ENCODE measurements at regions not wholly inside any gene's neighbourhood (a gene's known extent, or its start where the extent isn't known, plus 50 kb on each side); places are given as distances from the start of the nearest gene placed in this dataset.
"Not testable (repeated sequence)": the region's sequence is repeated elsewhere in the genome, so short reads cannot be mapped to it uniquely, and the experiment has no call there.

DNA sequence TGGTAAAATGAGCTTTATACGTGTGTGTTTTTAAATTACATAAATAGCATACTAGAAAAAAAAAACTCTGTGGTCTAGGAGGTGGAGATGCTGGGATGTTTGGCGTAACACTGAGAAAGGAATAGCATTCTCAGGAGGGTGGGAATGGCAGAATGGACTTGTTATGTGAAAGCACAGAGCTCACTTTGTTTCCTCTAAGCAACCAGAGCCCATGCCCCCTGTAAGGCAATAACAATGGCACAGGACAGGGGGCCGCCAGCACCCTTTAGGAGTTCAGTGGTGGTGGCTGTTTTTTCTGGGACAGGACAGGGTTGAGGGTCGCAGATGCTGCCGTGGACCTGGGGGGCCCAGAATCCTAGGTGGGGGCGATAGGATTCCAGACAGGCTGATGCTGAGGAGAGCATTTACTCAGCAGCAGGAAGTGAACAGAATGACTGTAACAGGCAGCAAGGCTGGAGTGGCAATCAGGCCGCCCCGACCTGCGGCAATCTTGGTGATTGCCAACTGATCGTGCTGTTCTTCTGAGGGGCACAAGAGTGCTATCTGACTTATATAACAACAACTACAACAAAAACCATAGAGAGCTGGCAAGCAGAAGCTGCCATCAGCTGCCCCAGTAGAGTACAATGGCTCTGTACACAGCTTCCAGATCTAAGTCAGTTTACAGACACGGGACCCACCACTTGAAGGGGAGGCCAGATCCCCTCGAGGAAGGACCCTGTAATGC lies 160.4 kb downstream of the UACA start:
- DNase-seq (ENCODE audit: low read depth, low spot score) = no peak

DNA sequence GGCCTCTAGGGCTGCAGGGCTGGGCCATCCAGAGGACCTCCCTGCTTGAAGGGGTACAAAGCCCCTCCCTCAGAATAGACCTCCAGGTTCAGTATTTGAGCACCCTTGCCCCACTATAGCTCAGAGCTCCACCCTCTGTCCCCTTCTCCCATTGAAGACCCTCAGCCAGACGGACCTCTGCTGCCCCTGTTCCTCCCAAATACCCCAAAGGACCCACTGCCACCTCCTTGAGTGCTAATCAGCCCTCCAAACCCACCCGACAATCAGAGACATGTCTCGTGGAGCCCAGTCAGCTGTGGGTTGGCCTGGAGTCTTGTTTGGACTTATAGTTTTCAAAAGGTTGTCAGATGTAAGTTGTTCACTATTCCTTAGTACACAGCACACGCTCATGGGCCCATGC lies 161.1 kb downstream of the UACA start:
- DNase-seq (ENCODE audit: low read depth, low spot score) = no peak

DNA sequence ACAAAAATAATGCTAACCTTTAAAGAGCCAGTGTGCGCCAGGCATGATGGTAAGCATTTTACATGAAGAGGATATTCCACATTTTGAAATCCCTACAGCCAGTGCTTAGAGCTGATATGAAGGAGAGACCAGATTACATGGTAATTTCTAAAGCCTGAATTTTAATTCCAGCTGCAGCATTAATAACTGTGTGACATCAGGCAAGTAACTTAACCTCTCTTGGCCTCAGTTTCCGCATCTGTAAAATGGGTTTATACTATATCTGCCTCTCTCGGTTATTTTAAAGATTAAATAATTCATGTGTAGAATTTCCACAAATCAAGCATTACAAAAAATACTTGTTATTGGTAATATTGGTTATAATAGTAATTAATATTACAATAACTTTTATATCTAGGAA lies 165.4 kb downstream of the UACA start:
- DNase-seq (ENCODE audit: low read depth, low spot score) = no peak

DNA sequence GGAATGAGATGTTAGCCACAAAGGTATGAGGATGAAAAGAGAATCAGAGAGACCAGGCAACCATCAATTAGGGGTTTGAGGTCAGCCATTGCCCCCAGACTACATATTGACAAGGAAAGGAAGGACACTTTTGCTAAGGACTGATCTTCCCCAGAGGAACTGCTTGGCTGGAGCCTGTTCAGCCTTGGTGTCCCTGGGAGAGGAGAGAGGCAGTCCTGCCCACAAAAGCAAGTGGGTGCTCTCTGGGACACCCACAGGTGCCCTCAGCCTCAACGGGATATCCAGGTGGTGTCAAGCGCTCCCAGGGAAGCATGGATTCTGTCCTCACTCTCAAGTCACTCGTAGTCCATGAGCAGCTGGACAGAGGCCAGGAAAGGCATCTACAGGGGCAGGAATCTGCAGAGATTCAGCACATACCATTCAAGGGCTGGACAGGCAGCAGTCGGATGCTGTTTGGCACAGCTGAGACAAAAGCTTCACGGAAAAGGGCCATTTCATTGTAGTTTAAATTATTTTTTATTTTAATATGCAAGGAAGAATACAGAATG lies 166.2 kb downstream of the UACA start:
- no peak for DNase-seq (ENCODE audit: low read depth, low spot score)

DNA sequence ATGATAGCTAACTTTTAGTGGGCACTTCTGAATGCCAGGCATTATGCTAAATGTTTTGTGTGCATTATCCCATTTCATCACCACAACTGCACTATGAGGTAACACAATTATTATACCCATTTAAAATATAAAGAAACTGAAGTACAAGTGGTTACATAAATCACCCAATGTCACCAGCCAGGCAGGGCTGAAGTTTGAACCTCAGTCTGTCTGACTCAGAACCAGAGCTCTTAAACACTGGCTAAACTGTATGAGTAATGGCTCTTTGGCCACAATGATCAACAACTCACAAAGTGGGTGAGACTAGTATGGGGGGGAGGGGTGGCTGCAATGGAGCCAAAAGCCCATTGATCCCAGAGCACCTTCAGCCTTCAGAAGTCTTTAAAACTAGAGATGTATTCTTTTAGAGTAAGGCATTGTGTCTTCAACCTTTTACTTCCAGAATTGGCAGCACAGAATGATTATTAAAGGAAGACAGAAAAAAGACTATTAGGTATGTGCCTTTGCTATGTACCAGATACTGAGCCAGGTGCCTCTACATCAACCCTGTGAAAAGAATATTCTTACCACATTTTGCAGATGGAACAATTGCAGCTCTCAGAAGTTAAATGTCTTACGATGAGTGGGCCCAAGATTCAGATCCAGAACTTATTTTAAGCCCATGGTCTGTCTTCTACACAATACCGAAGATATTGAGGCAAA lies 166.9 kb downstream of the UACA start:
- no peak for DNase-seq (ENCODE audit: low read depth, low spot score)

DNA sequence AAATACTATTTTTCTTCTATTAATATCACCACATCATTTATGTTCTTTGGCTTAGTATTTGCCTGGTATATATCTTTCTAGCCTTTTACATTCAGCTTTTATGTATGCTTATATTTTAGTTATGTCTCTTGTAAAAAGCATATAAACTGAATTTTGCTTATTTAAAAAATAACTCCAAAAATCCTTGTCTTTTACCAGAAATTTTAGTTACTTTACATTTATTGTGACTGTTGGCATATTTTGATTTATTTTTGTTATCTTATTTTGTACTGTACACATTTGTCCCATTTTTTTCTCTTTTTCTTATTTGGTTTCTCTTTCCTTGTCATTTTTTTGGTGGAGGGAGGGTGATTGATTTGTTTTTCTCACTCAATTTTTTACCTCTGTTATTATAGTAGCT lies 169.6 kb downstream of the UACA start:
- no peak for DNase-seq (ENCODE audit: low read depth, low spot score)

DNA sequence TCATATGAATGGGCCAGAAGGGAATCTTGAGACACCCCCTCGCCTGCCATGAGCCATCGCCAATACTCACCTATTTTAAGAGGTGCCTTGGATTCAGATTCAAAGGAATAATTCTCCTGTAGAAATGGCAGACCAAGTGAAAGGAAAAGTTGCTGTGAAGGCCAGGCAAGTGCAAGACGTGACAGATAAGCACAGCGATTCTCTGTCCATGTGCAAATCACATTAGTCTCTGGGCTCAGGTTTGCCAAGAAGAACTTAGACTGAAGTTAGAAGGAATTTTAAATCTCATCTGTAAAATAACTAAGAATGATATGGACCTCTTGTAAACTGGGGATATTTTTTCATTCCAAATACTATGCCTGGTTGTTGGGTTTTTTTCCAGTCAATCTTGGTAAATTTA lies 173.6 kb downstream of the UACA start:
- no peak for DNase-seq (ENCODE audit: low read depth, low spot score)

DNA sequence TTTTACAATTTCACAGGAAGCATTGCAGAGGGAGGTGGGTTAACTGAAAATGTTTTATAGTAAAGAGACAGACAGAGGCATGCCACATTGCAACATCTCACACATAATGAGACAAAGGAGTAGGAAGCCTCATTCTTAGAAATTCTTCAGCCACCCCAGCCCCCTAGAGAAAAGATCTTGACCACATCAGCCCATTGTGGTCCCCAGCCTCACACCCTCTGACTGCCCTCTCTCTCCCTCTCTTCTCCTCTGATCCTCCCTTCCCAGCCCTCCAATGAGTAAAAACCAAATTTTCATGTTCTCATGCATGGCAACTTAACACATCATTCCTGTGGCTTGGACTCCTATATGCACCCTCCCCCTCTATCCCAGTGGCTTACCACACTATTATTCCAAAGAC lies 174.1 kb downstream of the UACA start:
- DNase-seq (ENCODE audit: low read depth, low spot score) = no peak

DNA sequence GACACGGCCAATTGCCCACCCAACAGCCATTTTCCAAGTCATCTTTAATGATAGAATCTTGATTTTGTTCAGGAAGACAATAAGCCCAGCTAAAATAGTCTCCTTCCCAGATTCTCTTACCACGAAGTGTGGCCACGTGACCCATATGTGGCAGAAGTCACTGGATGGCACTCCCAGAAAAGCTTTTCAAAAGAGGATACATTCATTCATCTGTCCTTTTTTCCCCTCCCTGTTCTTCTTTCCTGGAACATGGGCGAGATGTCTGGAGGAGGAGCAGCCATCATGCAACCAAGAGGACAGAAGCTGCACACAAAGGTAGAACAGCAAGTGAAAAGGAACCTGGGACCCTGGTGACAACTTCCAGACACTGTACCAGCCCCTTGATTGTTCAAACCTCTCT lies 174.7 kb downstream of the UACA start:
- no peak for DNase-seq (ENCODE audit: low read depth, low spot score)

DNA sequence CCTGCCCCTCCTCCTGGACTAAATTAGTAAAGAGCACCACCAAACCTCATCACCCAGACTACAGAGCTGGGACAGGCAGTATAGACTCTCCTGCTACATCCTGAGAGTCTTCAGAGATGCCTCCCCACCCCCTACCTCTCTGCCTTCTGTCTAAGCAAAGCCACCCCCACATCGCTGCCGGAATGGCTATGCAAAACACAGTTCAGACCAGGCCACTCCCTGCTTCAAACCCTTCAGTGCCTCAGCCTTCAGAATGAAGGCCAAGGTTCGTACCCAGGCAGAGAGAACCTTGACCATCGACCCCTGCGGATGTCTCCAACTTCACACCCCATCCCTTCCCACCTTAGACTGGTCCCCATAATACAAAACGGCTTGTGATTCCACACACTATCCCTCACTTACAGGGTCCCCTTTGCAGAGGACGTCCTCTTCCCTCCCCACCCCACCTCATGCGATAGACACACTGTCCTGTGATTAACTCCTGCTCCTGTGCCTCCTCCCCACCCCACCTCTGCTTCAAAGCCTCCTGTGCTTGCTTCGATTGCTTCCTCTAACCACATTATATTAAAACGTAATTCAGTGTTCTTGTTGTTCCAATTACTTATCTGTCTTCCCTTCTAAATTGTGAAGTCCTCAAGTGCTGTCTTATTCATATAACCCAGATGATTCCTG lies 175.3 kb downstream of the UACA start:
- no peak for DNase-seq (ENCODE audit: low read depth, low spot score)

DNA sequence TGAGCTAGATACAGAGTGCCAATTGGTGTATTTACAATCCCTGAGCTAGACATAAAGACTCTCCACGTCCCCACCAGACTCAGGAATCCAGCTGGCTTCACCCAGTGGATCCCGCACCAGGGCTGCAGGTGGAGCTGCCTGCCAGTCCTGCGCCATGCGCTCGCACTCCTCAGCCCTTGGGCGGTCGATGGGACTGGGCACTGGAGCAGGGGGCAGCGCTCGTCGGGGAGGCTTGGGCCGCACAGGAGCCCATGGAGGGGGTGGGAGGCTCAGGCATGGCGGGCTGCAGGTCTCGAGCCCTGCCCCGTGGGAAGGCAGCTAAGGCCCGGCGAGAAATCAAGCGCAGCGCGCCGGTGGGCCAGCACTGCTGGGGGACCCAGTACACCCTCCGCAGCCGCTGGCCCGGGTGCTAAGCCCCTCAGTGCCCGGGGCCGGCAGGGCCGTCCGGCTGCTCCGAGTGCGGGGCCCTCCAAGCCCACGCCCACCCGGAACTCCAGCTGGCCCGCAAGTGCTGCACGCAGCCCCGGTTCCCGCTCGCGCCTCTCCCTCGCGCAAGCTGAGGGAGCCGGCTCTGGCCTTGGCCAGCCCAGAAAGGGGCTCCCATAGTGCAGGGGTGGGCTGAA lies 176.2 kb downstream of the UACA start:
- not testable (repeated sequence) for DNase-seq (ENCODE audit: low read depth, low spot score)

DNA sequence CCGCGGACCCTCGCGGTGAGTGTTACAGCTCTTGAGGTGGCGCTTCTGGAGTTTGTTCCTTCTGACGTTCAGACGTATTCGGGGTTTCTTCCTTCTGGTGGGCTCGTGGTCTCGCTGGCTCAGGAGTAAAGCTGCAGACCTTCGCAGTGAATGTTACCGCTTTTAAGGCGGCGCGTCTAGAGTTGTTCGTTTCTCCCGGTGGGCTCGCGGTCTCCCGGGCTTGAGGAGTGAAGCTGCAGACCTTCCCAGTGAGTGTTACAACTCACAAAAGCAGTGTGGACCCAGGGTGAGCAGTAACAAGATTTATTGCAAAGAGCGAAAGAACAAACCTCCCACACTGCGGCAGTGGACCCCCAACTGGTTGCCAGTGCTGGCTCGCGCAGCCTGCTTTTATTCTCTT lies 177.1 kb downstream of the UACA start:
- DNase-seq (ENCODE audit: low read depth, low spot score) = no peak

DNA sequence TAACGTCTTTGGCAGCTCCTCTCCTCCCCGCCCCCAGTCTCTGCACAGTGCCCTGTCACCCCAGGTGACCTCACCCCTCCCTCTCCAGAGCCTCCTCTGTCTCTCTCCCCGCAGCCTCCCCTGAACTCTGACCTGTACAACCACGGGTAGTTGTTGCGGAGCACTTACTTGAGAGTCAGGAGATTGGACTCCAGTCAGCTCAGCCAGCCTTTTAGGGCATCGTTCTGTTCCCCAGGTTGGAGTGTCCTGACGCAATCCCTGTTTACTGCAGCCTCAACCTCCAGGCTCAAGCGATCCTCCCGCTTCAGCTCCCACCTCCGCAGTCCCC lies 177.7 kb downstream of the UACA start:
- no peak for DNase-seq (ENCODE audit: low read depth, low spot score)

DNA sequence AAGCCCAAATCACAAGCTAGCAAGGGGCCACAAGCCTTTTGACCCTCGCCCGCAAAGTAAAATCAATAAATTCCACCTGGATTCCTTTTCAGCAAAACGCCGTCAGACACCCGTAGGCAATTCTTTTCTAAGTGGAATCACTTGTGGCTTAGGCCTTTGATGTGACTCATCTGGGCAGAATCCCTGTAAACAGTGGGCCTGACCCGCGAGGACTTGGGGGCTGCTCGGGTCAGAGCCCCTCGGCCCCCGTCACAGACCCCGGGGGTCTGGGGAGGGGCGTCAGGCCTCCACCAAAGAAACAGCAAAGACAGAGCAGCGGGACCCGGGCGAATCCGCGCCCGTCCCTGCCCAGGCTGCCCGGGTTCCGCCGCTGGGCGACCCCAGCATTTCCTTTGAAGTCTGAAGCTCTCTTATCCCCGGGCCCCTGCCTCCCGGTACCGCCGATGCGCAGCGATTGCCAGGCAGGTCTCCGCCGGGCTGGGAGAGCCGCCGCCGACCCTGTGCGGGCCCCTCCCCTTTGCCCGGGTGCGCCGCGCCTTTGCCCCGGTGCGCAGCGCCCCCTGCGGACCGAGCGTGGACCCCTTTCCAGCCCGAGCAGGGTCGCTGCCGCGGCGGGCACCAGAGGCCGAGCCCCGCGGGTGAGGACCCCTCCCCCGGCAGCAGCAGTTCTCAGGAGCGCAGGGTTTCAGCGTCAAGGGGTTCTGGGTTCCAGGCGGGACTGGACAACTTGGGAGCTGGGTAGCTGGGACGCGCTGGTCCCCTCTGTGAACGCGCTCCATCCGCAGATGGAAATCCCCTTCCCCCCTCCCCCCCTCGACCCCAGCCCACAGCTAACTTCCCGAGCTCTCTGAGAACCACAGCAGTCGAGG lies 178.3 kb downstream of the UACA start:
- DNase-seq (ENCODE audit: low read depth, low spot score) = no peak

DNA sequence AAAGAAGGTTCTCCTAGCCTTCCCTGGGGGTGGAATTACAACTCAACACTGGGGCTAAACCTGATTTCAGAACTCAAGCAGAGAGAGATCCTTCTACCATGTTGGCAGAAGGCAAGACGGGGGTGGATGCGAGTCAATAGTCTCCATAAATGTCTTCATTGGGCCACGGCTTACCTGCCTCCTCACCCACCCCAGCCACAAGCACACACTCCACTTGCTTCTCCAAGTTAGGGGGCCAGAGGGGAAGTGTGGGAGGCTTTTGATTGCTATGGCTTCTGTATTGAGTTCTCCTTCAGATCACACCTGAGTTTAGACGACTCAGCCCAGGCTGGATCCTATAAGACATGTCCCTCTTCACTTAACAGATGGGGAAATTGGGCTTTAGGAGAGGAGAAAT lies 178.9 kb downstream of the UACA start:
- no peak for DNase-seq (ENCODE audit: low read depth, low spot score)

DNA sequence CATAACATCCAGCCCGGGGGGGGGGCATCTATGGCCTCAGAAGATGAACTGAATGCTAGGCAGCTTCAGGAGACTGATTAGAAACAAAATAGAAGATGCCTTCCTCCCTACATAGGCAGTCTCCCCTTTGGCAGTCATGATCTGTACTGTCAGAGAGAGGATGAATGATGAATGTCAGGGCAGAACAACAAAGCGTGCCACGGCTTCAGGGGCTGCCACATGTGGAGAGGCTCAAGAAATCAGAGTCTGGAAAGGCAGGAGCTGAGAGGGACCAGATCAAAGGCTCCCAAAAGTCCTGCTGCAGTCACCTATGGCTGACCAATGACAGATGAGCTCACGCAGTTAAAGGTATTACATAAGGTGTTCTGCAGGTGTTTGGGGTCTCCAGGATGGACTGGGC lies 180.4 kb downstream of the UACA start:
- DNase-seq (ENCODE audit: low read depth, low spot score) = no peak

DNA sequence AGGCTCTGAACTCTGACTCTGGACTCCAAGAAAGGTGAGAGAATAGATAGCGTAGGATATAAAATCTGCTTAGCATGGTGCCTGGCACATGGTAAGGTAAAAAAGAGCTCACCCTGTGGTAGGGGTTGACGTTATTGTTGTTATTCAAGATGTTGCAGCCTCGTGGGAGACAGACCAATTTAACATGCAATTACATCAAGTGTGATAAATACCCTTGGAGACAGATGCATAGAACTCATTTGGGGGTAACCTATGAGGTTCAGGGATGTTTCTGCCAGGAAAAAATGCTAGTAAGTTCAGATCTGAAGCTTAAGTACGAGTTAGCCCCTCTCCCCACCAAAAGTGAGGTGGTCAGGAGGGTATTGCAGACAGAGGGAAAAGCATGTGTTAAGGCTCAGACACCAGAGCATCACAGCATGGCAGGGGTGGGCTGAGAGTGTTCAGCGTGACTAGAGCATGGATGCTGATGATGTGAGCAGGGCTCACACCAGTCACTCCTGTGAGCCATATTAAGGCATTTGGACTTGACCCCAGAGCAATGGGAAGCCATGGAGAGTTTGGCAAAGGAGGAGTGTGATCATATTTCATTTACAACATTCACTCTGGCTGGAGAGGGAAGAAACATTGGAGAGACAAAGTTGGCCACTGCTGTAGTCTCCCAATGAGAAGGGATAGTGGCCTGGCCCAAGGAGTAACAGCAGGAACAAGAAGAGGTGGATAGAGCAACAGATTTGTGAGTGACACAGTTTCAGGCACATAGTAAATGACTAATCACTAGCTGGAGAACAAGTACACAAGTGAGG lies 181.0 kb downstream of the UACA start:
- DNase-seq (ENCODE audit: low read depth, low spot score) = no peak

DNA sequence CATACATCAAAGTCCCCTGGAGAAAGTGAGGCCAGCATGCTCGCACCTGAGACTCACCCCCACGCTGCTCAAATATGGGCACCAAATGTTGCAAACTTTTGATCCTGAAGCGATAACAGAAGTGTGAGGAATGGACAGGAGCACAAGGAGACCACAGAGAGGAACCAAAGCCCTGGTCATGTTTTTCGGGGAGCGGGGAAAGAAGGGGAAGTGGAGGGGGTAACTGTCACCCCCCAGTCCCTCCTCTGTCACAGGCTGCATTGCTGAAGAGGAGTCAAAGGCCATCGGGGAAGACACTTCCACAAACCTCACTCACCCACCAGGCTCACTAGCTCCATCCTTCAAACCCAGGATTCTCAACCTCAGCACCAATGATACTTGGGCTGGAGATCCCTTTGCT lies 182.4 kb downstream of the UACA start:
- DNase-seq (ENCODE audit: low read depth, low spot score) = no peak

DNA sequence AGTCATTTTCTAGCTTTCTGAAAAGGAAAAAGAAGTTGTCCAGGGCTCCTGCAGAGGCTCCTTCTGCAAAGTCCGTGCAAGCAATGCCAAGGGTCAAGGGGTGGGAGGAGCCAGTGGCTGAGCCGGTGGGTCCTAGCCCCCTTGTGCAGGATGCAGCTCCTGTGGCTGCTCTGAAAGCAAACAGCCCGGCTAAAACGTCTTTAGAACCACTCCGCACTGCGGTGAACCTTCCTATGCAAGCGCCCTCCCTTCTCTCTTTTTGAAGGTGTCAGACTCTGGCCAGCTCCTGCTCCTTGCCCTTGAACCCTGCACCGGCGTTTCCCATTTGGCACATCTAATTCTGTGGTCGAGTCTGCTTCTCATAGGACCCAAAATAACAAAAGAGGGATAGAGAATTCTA lies 183.1 kb downstream of the UACA start:
- no peak for DNase-seq (ENCODE audit: low read depth, low spot score)

DNA sequence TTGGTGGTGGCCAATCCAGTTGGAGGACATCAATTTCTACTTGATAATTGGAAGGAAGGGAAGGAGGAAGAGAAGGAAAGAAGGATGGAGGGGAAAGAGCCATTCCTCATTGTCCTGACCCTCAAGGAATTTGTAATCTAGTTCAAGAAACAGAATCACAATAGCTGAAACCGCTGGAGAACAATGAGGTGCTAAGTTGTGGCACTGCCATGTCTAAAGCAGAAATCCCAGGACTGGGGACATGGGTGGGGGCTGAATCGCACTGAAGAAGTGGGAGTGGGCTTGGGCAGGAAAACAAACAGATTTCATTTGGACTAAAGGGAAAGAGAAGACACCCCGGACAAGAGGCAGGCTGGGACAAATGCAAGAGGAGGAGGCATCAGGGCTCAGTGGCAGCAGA lies 183.6 kb downstream of the UACA start:
- no peak for DNase-seq (ENCODE audit: low read depth, low spot score)

DNA sequence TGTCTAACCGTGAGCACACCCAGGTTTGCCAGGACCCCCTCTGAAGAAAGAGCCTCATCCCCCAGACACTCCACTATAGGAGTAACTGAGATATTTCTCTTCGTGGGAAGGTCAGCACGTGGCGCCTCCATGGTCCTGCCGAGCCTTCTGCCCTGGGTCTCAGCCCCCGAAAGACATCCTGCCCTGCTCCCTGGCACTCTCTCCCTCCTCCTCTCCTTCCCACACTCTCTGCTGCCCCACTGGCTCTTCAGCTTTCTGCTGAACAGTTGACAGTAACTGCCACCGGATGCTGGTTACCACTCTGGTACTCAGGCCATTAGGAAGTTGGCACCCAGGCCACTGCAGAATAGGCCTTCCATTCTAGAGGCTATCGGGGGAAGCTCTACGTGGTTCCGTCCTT lies 185.2 kb downstream of the UACA start:
- no peak for DNase-seq (ENCODE audit: low read depth, low spot score)
